HG02798 (cell line): ENCODE measurements at regions not wholly inside any gene's neighbourhood (a gene's known extent, or its start where the extent isn't known, plus 50 kb on each side); places are given as distances from the start of the nearest gene placed in this dataset.
"Not testable (repeated sequence)": the region's sequence is repeated elsewhere in the genome, so short reads cannot be mapped to it uniquely, and the experiment has no call there.

Experiments
- ATAC-seq: cut with Tn5 transposase; IDR thresholded peaks from one replicate; pipeline ENCODE4 v1.9.1; 2021; ENCODE audit warnings: mild to moderate bottlenecking; ENCODE audit not compliant: unreplicated experiment, poor library complexity

DNA sequence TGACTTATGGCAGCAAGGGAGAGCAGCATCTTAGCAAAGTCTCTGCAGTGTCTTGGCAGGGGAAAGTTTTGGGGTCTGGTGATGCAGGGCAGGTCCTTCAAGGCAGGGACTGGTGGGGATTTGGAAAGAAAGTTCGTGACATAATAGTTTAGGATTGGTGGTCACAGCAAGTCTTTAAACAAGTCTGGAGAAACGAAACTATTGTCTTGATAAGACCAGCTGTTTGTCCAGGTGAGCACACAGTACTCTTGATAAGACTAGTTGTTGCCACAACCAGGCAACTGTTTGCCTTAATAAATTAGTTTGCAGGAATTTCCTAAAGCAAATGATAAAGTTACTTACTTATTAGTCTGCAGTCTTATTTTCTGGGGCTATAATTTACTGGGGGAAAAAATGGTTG is 136.1 kb downstream of the AKR1D1 start:
- no peak for ATAC-seq

DNA sequence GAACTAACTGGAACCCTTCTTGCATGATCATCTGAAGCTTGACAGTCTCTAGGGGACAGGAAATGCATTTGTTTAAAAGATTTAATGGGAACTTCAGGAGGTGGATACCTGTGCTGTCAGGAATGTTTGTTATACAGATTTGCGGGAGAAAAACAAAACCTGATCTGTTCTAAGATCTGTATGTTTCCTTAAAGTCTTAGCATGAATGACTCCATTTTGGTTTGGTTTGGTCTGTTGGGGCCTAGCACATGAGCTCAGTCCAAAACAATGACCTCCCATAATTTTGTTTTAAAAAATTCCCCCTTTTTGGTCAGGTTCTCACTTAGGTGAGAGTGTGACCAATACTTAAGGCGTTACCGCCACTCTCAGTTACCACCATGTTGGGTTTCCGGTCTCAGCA is 138.7 kb downstream of the AKR1D1 start:
- ATAC-seq, result no peak

DNA sequence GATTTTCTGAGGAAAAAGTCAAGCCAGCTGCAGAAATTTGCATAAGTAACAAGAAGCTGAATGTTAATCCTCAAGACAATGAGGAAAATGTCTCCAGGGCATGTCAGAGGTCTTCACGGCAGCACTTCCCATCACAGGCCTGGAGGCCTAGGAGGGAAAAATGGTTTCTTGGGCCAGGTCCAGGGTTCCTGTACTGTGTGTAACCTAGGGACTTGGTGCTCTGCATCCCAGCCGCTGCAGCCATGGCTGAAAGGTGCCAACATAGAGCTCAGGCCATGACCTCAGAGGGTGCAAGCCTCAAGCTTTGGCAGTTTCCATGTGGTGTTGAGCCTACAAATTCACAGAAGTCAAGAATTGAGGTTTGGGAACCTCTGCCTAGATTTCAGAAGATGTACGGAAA is 144.1 kb downstream of the AKR1D1 start:
- ATAC-seq, result not testable (repeated sequence)

DNA sequence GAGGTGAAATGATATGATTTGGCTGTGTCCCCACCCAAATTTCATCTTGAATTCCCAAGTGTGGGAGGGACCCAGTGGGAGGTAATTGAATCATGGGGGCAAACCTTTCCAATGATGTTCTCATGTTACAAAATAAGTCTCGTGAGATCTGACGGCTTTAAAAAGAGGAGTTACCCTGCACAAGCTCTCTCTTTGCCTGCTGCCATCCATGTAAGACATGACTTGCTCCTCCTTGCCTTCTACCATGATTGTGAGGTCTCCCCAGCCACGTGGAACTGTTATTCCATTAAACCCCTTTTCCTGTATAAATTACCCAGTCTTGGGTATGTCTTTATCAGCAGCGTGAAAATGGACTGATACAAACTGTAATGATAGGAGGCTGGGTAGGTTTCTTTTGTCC is 145.1 kb downstream of the AKR1D1 start:
- not testable (repeated sequence) for ATAC-seq

DNA sequence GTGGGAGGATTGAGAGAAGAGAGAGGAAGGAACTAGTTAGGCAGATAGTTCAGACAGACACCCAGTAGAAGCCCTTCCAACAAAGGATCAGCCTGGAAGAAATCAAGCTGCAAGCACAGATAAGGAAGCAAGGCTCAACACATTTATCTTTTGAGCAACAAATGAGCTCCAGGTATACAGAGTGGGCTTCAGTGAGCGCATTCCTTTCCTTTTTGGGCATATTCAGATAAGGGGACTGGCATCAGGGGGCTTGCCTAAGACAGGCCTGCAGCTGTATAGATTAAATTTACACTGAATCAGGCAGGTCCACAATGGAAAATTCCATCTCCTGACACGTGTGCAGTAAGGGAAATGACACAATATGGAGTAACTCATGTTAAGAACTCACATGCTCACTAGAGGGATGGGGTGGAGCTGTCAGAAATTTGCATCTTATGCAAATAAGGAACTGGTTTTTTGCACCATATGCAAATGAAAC is 147.2 kb downstream of the AKR1D1 start:
- no peak for ATAC-seq

DNA sequence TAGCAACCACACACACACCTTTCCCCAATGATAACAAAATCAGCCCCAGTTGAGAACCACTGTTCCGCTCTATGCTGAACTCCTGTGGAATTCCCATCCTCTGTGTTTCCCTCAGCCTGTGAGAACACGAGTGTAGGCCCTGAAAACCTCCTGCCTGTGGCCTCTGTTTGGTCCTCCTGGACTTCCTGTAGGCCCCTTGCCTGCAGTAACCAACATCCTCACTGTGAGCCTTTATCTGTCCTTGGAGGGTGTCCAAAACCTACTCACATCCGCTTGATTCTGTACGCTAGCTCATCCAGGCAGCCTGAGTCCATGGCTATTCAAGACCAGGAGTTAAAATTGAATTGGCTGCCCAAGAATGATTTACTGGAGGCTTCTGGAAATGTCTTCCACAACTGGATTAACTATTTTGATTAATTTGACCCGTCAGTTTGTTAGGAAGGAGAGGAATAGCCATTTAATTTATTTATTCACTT is 149.8 kb downstream of the AKR1D1 start:
- no peak for ATAC-seq

DNA sequence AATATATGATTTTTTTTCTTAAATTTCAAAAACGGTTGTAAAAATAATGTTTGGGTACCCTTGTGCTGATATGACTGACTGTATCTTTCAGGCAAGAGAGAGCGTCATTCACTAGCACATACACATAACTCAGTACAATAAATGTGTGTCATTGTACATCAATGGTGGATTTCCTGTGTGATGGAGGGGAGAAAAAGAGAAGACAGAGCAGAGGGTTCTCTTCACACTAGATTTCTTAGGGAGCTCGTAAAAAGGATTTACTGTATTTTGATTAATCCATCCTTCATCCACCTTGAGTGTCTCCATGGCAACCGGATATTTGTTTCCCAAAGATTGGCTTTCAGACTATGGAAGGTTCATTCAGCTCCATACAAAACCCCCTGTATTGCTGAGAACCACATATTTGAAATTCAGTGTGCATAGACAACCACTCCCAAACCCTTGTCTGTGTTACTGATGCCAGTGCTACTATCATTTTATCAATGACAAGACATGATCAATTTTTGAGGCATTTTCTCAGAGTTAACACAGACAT is 150.6 kb downstream of the AKR1D1 start:
- ATAC-seq, result no peak

DNA sequence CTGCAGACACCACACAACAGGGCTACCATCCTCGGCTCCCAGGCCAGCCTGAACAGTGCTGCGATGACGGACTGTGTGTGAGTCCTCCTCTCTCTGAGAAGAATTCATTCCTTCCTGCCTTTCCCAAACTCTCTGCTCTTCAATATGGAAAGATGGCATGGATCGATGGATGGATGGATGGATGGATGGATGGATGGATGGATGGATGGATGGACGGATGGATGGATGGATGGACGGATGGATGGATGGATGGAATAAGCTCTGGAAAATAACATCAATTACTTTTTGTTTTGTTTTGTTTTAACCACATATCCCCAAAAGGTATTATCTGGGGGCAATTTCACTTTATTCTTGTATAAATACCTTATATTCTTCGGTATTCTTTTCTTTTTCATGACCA is 151.9 kb downstream of the AKR1D1 start:
- no peak for ATAC-seq

DNA sequence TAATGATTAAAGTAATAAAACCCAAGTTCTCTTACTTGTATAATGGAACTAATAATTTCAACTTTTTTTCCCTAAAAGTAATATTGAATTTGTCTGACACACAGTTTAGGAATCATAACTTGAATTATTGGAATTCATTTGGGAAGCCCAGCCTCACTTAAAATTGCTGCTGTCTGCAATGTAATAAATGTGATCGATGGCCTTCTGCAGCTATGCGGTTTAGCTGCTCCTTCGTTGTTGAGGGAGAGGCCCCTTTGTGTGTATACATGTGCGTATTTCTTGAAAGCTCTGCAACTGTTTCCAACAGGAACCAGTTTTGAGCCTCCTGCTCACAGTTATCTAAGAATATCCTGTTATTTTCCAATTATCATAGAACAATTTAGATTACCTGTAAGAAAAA is 152.5 kb downstream of the AKR1D1 start:
- ATAC-seq, result no peak

DNA sequence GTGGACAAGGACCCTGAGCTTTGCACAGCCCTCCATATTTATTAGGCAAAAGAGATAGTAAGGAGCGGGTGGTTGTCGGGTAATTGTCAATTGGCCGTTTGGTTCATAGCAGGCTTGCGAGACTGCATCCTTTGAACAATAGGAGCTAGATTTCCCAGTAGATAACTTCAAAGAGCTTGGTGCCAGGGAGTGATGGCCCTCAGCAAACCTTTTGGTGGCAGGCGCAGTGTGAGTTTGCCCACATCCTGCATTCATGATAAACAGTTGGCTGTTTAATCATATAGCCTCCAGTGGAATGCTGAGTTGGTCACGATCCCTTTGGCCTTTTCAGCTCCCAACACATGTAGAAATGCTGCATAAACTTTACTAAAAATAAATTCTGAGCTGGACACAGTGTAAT is 156.9 kb downstream of the AKR1D1 start:
- ATAC-seq, result no peak

DNA sequence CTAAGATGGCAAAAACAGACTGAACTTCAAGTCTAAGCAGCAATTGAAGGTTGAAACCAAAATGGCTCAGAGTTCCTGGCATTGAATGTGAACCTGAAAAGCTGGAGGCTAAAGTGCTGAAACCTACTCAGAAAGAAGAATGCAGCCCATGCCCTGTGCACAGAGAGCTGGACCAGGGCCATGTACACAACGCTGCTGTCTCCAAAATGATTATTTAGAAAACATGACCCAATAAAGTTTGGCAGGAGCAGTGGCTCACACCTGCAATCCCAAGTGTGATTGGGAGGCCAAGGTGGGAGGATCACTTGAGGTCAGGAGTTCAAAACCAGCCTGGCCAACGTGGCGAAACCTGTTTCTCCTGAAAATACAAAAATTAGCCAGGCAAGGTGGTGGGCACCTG is 158.9 kb downstream of the AKR1D1 start:
- no peak for ATAC-seq

DNA sequence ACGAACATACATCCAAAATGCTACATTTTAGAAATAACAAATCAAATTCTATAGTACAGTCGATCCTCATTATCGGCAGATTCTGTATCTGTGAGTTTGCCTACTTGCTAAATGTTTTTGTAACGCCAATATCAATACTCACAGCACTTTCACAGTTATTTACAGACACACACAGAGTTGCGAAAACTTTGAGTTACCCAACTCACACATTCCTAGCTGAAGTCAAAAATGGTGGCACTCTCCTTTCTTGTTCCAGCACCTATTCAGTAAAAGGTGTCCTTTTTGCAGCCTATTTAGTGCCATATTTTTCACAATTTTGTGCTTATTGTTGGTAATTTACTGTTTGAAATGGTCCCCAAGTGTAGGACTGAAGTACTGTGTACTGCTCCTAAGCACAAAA is 161.7 kb downstream of the AKR1D1 start:
- ATAC-seq, result no peak

DNA sequence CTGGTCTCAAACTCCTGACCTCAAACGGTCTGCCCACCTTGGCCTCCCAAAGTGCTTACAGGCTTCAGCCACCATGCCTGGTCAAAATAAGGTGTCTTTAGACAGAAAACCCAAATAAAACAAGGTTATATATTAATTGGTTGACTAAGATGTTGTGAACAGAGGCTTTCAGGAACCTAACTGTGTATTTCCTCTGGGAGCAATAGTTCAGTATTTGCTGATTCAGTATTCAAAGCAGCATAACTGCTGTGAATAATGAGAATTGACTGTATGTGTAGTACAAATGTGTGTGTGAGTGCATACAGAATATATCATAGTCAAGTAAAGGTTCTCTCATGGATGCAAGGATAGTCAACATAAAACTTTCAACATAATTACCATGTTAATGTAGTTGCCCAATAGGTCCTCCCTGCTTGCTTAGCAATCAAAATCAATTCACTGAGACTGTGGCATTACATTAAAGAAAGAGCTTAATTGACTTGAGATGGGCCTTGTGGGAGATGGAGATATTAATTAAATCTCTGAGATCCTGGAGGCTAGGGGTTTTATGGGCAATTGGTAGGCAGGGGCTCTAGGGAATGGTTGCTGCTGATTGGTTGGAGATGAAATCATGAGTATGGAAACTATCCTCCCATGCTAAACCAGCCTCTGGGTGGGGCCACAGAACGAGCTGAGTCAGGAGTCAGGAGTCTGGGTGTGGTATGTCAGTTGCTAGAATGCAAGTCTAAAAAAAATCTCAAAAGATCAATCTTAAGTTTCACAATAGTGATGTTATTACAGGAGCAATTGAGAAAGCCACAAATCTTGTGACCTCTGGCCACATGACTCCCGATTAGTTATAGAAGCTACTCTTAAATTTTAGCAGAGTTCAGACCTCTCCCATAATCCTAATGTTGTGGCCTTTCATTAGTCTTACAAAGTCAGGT is 162.7 kb downstream of the AKR1D1 start:
- no peak for ATAC-seq

DNA sequence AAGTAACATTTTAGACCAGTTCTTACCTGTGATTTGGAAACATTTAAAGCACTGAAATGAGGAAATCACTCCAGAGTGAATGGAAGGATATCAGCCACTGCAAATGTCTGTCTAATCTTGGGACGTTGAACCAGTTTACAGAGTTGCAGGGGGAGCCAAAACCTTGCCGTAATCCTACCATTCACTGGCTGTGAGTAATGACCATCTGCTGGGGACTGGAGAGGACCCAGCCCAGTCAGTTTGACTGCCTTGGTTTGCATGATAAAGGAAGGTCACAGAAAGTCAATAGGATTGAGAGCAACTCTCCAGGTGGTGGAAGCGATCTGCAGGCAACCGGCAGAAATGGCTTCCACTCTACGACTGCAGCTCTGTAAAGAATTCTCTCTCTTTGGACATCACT is 167.2 kb downstream of the AKR1D1 start:
- ATAC-seq, result no peak

DNA sequence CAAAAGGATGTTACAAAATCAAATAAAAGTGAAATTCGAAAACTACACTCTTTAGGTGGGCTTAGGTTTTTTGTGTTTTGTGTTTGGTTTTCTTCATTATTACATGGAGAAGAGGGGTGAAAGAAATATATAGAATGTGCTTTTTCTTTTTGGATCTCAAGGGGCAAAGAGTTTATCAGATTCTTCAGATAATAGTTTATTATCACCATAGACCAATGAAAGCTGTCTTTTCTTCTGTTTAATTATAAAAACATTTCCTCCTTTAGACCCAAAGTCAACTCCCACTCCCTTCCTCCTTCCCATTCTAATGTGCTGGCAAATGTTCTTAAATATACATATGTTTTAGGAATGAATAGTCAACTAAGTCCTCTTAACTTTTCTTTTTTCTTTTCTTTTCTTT is 167.6 kb downstream of the AKR1D1 start:
- ATAC-seq, result no peak

DNA sequence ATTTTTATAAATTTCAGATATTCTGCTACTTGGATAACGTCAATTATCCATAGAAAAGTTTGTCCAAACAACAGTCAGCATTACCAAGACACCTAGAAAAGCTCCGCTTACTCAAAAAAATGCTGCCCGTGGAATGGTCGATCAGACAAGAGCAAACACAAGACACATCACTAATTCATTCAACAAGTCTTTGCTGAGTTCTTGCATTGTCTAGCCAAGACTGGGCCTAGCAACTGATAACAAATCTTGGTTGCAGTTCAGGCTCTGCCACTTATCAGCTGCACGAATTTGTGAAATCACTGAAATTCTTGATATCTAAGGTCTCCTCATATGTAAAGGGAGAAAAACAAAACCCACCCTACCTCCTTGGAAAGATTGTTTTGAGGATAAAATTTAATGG is 168.3 kb downstream of the AKR1D1 start:
- ATAC-seq, result no peak

DNA sequence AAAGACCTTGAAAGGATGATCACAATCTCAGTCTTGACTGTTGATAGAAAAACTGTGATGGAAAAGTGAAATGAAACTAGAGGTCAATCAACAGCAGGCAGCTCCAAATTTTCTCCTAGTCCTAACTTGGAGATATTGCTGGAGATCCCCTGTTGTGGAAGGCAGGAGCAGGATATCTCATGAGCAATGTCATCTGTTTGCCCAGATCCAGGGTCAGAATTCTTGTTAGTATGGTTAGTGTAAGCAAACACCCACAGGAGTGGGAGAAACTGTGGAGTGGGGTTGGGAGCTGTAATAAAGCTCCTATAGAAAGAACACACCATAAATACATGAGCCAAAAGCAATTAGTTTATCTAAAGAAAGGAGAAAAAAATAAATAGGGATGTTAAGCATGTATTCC is 169.0 kb downstream of the AKR1D1 start:
- no peak for ATAC-seq

DNA sequence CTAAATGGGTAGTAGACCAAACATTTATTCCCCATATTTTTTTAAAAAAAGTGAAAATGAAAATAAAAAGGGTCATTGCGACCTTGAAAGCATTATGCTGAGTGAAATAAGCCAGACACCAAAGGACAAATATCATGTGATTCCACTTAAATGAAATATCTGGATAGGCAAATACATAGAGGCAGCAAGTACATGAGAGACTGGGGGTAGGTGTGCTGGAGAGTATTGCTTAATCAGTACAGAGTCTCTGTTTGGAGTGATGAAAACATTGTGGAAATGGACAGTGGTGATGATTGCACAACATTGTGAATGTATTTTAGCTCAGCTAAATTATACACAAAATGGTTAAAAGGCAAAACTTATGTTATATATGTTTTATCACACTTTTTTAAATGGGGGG is 169.4 kb downstream of the AKR1D1 start:
- ATAC-seq, result no peak

DNA sequence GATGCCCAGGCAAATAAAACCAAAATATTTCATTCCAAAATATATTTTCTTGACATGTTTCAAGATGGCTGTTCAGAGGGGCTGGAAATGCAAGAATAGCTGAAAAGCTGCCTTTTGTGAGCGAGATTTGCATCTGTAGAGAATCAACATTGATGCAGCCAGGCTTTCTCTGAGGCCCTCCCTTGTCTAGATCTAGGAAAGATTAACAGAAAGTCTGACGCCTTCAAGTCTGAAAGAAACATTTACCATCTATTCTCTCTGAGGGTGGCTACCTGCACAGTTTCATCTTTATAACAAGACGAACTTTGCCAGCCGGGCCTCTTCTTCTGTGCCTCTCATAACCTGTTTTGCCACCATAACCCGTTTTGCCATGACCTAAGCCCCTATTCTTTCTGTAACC is 170.2 kb downstream of the AKR1D1 start:
- ATAC-seq, result no peak

DNA sequence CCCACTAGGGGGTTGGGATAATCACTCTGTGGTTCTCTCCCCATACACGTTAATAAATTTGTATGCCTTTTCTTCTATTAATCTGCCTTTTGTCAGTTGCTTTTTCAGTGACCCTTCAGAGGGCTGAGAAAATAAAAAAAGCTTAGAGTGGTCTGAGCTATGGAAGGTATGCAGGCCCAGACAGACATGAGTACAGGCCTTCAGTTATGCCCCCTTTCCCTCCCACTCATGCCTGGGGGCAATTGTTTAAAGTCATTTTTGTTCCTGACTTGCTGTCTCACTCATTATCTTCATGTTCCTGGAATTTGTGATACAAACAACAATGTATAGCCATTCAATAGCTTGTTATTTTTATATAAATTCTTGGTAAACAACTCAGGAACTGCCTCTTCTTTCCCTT is 170.8 kb downstream of the AKR1D1 start:
- no peak for ATAC-seq

DNA sequence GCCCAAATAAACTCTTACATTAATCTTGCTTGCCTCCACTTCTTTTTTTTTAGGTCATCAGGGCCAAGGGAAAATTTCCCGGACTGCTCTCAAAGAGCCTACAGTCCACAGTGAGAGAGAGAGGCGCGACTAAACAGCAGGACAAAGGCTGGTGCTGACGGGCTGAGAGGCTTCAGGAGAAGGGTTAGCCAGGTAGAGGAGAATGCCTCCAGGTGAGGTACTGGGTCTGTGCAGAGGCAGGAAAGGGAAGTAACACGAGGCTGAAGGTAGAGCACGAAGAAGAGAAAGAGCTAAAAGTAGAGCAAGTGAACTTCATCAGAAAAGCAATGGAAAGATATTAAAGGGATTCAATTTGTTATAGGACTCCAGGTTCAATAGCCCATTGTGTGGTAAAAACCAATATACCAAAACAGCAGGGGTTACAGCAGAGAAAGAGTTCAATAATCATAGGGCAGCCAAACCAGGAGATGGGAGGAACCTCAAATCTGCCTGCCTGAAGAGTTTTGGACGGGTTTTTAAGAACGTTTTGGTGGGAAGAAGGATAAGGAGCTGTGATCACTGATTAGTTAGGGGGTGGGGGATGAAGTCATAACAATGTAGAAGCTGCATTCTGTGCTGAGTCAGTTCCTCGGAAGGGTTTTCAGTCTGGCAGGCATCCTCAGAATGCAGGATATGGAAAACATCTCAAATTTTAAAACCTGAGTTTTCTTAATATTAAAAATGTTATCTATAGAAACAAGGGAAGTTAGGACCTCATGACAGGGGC is 171.5 kb downstream of the AKR1D1 start:
- no peak for ATAC-seq
